HepG2 (cell line): ENCODE measurements at regions not wholly inside any gene's neighbourhood (a gene's known extent, or its start where the extent isn't known, plus 50 kb on each side); places are given as distances from the start of the nearest gene placed in this dataset.

Experiments used
- PAX8 ChIP-seq: sonication (generic); formaldehyde crosslinking; IDR thresholded peaks from 2 replicates; pipeline ENCODE4 v1.8.0; 2022; ENCODE audit warnings: mild to moderate bottlenecking, missing genetic modification reagents, borderline replicate concordance
- TP53 ChIP-seq: sonication (generic); formaldehyde crosslinking; conservative IDR thresholded peaks from 2 replicates; pipeline ENCODE4 v1.4.0; 2020; ENCODE audit warnings: missing genetic modification reagents
- ZNF367 ChIP-seq: sonication (generic); formaldehyde crosslinking; IDR thresholded peaks from 2 replicates; pipeline ENCODE4 v1.4.0; 2020; ENCODE audit warnings: missing genetic modification reagents, borderline replicate concordance
- ZNF598 ChIP-seq: sonication (generic); formaldehyde crosslinking; IDR thresholded peaks from 2 replicates; pipeline ENCODE4 v1.5.1; 2020; ENCODE audit warnings: mild to moderate bottlenecking, missing genetic modification reagents, borderline replicate concordance
- TF ChIP-seq, protein P1 (sequence below), 2 experiments: fragments of 450-650 bp in 1 of 2; sonication (generic) in 1 of 2; formaldehyde crosslinking in 1 of 2; IDR thresholded peaks; 2 replicates each; pipeline versions ENCODE4 v1.6.1 to v1.8.0; 2016 to 2022; ENCODE audit warnings: antibody characterized with exemption in 1 of 2, mild to moderate bottlenecking in 1 of 2, missing genetic modification reagents in 1 of 2
- TF ChIP-seq, protein P2 (sequence below): IDR thresholded peaks from 2 replicates; pipeline ENCODE4 v1.6.1; 2016; ENCODE audit warnings: missing compliant biosample characterization, missing genetic modification reagents, borderline replicate concordance
- TF ChIP-seq, protein P3 (sequence below): sonication (generic); formaldehyde crosslinking; IDR thresholded peaks from 2 replicates; pipeline ENCODE4 v1.4.0; 2020; ENCODE audit warnings: missing genetic modification reagents
- TF ChIP-seq, protein P4 (sequence below): sonication (generic); formaldehyde crosslinking; IDR thresholded peaks from 2 replicates; pipeline ENCODE4 v1.5.0; 2020; ENCODE audit warnings: mild to moderate bottlenecking, missing genetic modification reagents
- TF ChIP-seq, protein P5 (sequence below): sonication (generic); formaldehyde crosslinking; IDR thresholded peaks from 2 replicates; pipeline ENCODE4 v1.4.0; 2020; ENCODE audit warnings: mild to moderate bottlenecking, missing genetic modification reagents
- TF ChIP-seq, protein P6 (sequence below): sonication (generic); formaldehyde crosslinking; conservative IDR thresholded peaks from 2 replicates; pipeline ENCODE4 v1.5.0; 2020; ENCODE audit warnings: missing genetic modification reagents

DNA sequence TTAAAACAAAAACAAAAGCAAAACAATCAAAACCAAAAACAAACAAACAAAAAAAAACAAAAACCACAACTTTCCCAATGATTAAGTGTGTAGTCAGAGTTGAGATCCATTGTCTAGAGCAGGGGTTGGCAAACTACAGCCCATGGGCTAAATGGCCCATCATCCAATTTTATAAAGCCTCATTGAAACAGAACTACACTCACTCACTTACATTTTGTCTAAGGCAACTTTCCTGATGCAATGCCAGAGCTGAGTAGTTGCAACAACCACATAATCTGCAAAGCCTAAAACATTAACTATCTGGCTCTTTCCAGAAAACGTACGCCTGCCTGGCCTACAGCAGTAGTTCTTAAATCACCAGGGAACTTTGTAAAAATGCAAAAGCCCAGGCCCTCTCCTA lies 124.1 kb downstream of the SOX9 start (continued):
- TF ChIP-seq, protein P1, sequence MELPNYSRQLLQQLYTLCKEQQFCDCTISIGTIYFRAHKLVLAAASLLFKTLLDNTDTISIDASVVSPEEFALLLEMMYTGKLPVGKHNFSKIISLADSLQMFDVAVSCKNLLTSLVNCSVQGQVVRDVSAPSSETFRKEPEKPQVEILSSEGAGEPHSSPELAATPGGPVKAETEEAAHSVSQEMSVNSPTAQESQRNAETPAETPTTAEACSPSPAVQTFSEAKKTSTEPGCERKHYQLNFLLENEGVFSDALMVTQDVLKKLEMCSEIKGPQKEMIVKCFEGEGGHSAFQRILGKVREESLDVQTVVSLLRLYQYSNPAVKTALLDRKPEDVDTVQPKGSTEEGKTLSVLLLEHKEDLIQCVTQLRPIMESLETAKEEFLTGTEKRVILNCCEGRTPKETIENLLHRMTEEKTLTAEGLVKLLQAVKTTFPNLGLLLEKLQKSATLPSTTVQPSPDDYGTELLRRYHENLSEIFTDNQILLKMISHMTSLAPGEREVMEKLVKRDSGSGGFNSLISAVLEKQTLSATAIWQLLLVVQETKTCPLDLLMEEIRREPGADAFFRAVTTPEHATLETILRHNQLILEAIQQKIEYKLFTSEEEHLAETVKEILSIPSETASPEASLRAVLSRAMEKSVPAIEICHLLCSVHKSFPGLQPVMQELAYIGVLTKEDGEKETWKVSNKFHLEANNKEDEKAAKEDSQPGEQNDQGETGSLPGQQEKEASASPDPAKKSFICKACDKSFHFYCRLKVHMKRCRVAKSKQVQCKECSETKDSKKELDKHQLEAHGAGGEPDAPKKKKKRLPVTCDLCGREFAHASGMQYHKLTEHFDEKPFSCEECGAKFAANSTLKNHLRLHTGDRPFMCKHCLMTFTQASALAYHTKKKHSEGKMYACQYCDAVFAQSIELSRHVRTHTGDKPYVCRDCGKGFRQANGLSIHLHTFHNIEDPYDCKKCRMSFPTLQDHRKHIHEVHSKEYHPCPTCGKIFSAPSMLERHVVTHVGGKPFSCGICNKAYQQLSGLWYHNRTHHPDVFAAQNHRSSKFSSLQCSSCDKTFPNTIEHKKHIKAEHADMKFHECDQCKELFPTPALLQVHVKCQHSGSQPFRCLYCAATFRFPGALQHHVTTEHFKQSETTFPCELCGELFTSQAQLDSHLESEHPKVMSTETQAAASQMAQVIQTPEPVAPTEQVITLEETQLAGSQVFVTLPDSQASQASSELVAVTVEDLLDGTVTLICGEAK (IDR thresholded peaks at IDR 0.05), result no peak
- TF ChIP-seq, protein P1 (CRISPR knock-in tag; IDR thresholded peaks at IDR 0.05), result no peak
- TF ChIP-seq, protein P2, sequence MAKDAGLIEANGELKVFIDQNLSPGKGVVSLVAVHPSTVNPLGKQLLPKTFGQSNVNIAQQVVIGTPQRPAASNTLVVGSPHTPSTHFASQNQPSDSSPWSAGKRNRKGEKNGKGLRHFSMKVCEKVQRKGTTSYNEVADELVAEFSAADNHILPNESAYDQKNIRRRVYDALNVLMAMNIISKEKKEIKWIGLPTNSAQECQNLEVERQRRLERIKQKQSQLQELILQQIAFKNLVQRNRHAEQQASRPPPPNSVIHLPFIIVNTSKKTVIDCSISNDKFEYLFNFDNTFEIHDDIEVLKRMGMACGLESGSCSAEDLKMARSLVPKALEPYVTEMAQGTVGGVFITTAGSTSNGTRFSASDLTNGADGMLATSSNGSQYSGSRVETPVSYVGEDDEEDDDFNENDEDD (CRISPR knock-in tag), result no peak
- no peak for TF ChIP-seq PAX8 (CRISPR knock-in tag)
- no peak for TF ChIP-seq TP53 (CRISPR knock-in tag)
- TF ChIP-seq, protein P3, sequence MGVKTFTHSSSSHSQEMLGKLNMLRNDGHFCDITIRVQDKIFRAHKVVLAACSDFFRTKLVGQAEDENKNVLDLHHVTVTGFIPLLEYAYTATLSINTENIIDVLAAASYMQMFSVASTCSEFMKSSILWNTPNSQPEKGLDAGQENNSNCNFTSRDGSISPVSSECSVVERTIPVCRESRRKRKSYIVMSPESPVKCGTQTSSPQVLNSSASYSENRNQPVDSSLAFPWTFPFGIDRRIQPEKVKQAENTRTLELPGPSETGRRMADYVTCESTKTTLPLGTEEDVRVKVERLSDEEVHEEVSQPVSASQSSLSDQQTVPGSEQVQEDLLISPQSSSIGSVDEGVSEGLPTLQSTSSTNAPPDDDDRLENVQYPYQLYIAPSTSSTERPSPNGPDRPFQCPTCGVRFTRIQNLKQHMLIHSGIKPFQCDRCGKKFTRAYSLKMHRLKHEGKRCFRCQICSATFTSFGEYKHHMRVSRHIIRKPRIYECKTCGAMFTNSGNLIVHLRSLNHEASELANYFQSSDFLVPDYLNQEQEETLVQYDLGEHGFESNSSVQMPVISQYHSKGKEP (CRISPR knock-in tag), result no peak
- TF ChIP-seq, protein P4, sequence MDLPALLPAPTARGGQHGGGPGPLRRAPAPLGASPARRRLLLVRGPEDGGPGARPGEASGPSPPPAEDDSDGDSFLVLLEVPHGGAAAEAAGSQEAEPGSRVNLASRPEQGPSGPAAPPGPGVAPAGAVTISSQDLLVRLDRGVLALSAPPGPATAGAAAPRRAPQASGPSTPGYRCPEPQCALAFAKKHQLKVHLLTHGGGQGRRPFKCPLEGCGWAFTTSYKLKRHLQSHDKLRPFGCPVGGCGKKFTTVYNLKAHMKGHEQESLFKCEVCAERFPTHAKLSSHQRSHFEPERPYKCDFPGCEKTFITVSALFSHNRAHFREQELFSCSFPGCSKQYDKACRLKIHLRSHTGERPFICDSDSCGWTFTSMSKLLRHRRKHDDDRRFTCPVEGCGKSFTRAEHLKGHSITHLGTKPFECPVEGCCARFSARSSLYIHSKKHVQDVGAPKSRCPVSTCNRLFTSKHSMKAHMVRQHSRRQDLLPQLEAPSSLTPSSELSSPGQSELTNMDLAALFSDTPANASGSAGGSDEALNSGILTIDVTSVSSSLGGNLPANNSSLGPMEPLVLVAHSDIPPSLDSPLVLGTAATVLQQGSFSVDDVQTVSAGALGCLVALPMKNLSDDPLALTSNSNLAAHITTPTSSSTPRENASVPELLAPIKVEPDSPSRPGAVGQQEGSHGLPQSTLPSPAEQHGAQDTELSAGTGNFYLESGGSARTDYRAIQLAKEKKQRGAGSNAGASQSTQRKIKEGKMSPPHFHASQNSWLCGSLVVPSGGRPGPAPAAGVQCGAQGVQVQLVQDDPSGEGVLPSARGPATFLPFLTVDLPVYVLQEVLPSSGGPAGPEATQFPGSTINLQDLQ (CRISPR knock-in tag), result no peak
- no peak for TF ChIP-seq ZNF367 (CRISPR knock-in tag)
- TF ChIP-seq, protein P5, sequence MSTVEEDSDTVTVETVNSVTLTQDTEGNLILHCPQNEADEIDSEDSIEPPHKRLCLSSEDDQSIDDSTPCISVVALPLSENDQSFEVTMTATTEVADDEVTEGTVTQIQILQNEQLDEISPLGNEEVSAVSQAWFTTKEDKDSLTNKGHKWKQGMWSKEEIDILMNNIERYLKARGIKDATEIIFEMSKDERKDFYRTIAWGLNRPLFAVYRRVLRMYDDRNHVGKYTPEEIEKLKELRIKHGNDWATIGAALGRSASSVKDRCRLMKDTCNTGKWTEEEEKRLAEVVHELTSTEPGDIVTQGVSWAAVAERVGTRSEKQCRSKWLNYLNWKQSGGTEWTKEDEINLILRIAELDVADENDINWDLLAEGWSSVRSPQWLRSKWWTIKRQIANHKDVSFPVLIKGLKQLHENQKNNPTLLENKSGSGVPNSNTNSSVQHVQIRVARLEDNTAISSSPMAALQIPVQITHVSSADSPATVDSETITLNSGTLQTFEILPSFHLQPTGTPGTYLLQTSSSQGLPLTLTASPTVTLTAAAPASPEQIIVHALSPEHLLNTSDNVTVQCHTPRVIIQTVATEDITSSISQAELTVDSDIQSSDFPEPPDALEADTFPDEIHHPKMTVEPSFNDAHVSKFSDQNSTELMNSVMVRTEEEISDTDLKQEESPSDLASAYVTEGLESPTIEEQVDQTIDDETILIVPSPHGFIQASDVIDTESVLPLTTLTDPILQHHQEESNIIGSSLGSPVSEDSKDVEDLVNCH, result no peak
- TF ChIP-seq, protein P6, sequence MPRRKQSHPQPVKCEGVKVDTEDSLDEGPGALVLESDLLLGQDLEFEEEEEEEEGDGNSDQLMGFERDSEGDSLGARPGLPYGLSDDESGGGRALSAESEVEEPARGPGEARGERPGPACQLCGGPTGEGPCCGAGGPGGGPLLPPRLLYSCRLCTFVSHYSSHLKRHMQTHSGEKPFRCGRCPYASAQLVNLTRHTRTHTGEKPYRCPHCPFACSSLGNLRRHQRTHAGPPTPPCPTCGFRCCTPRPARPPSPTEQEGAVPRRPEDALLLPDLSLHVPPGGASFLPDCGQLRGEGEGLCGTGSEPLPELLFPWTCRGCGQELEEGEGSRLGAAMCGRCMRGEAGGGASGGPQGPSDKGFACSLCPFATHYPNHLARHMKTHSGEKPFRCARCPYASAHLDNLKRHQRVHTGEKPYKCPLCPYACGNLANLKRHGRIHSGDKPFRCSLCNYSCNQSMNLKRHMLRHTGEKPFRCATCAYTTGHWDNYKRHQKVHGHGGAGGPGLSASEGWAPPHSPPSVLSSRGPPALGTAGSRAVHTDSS (CRISPR knock-in tag), result no peak
- TF ChIP-seq ZNF598 (CRISPR knock-in tag), result no peak
